Neural progenitor cell (in vitro differentiated cells): ENCODE measurements at regions not wholly inside any gene's neighbourhood (a gene's known extent, or its start where the extent isn't known, plus 50 kb on each side); places are given as distances from the start of the nearest gene placed in this dataset.

ENCODE experiments used
- EZH2 ChIP-seq: fragments of 200-600 bp; sonication (generic); IDR thresholded peaks from 2 replicates; pipeline ENCODE4 v1.6.1; 2017; ENCODE audit warnings: antibody characterized with exemption, mild to moderate bottlenecking, moderate library complexity
- TF ChIP-seq, protein P1 (sequence below): fragments of 200-600 bp; sonication (generic); IDR thresholded peaks from 2 replicates; pipeline ENCODE4 v1.5.1; 2017; ENCODE audit warnings: antibody characterized with exemption, mild to moderate bottlenecking

DNA sequence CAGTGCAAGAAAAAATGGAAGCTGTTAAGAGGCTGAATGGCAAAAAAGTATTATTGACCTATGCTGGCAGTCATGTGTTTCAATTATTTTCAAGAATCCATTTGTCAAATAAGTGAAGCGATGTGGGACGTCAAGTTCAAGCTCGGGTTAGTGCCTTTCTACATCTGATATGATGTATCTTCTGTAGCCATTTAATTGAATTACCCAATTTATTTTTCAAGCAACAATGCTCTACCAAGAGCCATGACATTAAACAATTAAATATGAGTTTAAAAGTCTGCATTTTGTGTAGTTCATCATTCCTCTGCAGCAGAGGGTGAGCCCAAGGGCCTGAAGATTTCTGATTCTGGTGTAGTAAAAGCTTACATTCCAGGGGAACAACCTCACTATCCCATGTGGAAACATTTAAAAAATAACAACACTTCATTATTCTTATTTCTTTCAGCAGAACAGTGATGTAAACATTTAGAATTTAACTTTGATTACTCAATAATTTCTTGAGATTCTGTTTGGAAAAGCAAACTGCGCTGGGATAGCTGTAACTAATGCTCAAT, 619.7 kb upstream of the ARRDC3 start:
- TF ChIP-seq, protein P1, sequence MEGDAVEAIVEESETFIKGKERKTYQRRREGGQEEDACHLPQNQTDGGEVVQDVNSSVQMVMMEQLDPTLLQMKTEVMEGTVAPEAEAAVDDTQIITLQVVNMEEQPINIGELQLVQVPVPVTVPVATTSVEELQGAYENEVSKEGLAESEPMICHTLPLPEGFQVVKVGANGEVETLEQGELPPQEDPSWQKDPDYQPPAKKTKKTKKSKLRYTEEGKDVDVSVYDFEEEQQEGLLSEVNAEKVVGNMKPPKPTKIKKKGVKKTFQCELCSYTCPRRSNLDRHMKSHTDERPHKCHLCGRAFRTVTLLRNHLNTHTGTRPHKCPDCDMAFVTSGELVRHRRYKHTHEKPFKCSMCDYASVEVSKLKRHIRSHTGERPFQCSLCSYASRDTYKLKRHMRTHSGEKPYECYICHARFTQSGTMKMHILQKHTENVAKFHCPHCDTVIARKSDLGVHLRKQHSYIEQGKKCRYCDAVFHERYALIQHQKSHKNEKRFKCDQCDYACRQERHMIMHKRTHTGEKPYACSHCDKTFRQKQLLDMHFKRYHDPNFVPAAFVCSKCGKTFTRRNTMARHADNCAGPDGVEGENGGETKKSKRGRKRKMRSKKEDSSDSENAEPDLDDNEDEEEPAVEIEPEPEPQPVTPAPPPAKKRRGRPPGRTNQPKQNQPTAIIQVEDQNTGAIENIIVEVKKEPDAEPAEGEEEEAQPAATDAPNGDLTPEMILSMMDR: no peak
- TF ChIP-seq EZH2: no peak
